HL-60 (cell line): ENCODE measurements at regions not wholly inside any gene's neighbourhood (a gene's known extent, or its start where the extent isn't known, plus 50 kb on each side); places are given as distances from the start of the nearest gene placed in this dataset.

Experiments used
- DNase-seq, 2 experiments: peaks; one replicate each; pipeline ENCODE4 v3.0.0-alpha.2; 2010 to 2020; ENCODE audit warnings: low read depth in 1 of 2, low spot score in 1 of 2
- H3K27ac ChIP-seq: fragments of 250-450 bp; sonication (Bioruptor Pico); replicated peaks from 2 replicates; pipeline ENCODE4 v1.5.1; 2020; ENCODE audit warnings: mild to moderate bottlenecking, moderate library complexity
- H3K27me3 ChIP-seq: fragments of 250-450 bp; sonication (Bioruptor Pico); 2 replicates; pipeline ENCODE4 v1.5.1; 2021; ENCODE audit warnings: mild to moderate bottlenecking, moderate library complexity; ENCODE audit not compliant: insufficient read depth, poor library complexity, severe bottlenecking
- H3K4me3 ChIP-seq: replicated peaks from 2 replicates; pipeline ENCODE4 v1.5.1; 2011; ENCODE audit warnings: mild to moderate bottlenecking, control low read depth, low read length; ENCODE audit not compliant: insufficient read depth
- CTCF ChIP-seq: IDR thresholded peaks from one replicate; pipeline ENCODE4 v1.5.1; 2011; ENCODE audit warnings: low read length, control low read depth, inconsistent platforms; ENCODE audit not compliant: insufficient read depth
- GABPA ChIP-seq: IDR thresholded peaks from 2 replicates; pipeline ENCODE4 v1.6.1; 2012; ENCODE audit warnings: low read depth
- POLR2AphosphoS5 ChIP-seq: IDR thresholded peaks from 2 replicates; pipeline ENCODE4 v1.6.1; 2012; ENCODE audit warnings: low read depth
- REST ChIP-seq: IDR thresholded peaks from 2 replicates; pipeline ENCODE4 v1.6.1; 2012; ENCODE audit warnings: low read depth; ENCODE audit not compliant: insufficient replicate concordance
- SPI1 ChIP-seq: IDR thresholded peaks from 2 replicates; pipeline ENCODE4 v1.6.1; 2012; ENCODE audit warnings: low read depth, mild to moderate bottlenecking, borderline replicate concordance

GRCh38 chr2:9754532-9754887 is 88.8 kb upstream of the TAF1B start:
- Histone ChIP-seq H3K27me3 (peaks cover 43% of the 10 kb centered on the region), H3K4me3 (no peak overlapping the region), H3K27ac (no peak overlapping the region)
- TF ChIP-seq GABPA (no peak), CTCF (no peak), SPI1 (no peak), POLR2AphosphoS5 (no peak), REST (no peak)
- DNase-seq: no peak

GRCh38 chr2:9755008-9755407 is 88.3 kb upstream of the TAF1B start:
- no peak overlapping the region for H3K27ac ChIP-seq
- TF ChIP-seq REST: no peak
- no peak for TF ChIP-seq SPI1
- no peak for TF ChIP-seq CTCF
- no peak overlapping the region for H3K4me3 ChIP-seq
- H3K27me3 ChIP-seq: peaks cover 43% of the 10 kb centered on the region
- DNase-seq: no peak

GRCh38 chr2:9755638-9756037 is 87.6 kb upstream of the TAF1B start:
- H3K4me3 ChIP-seq: no peak overlapping the region
- TF ChIP-seq GABPA (no peak), CTCF (no peak), SPI1 (no peak), POLR2AphosphoS5 (no peak), REST (no peak)
- H3K27ac ChIP-seq: no peak overlapping the region
- H3K27me3 ChIP-seq: peaks cover 43% of the 10 kb centered on the region
- DNase-seq: no peak
